HG03103 (cell line): ENCODE measurements at regions not wholly inside any gene's neighbourhood (a gene's known extent, or its start where the extent isn't known, plus 50 kb on each side); places are given as distances from the start of the nearest gene placed in this dataset.
A peak's percentile ranks its signal among the peaks of the same experiment; 100 is the strongest.

ENCODE experiments used
- ATAC-seq: cut with Tn5 transposase; IDR thresholded peaks from one replicate; pipeline ENCODE4 v1.9.1; 2021; ENCODE audit warnings: low read depth; ENCODE audit not compliant: unreplicated experiment

DNA sequence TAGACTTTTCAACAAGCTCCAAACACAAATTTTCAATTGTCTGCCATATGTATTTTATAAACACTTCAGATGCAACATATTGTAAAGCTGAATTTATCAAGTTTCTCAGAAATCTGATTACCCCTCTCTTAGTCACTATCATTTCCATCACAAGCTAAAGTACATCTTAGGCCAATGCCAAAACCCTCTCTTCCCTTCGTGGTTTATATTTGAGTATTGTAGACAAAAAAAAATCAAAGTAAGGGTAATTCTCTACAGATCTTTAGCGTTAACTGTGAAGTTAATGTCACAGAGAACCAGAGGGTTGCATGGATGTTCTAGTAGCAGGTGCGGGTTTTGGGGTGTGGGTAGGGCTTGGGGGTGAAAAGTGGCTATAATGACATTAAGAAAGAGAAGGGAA, 387.7 kb upstream of the PTGER4 start:
- ATAC-seq = no peak

DNA sequence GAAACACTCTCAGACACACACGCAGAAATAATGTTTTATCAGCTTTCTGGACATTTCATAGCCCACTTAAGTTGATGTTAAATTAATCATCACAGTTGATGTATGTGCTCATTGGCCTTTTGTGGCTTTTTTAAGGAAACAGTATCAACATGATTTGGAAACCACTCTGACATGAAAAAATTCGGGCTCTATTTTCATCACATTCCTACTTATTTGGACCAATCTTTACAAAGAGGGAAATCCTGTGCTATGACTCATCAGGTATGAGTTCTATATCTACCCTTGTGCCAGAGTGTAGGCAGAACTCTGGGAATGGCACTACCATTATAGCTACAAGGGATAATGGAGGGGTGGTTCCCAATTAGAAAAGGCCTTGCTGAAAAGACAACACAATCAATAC, 388.4 kb upstream of the PTGER4 start:
- ATAC-seq = no peak

DNA sequence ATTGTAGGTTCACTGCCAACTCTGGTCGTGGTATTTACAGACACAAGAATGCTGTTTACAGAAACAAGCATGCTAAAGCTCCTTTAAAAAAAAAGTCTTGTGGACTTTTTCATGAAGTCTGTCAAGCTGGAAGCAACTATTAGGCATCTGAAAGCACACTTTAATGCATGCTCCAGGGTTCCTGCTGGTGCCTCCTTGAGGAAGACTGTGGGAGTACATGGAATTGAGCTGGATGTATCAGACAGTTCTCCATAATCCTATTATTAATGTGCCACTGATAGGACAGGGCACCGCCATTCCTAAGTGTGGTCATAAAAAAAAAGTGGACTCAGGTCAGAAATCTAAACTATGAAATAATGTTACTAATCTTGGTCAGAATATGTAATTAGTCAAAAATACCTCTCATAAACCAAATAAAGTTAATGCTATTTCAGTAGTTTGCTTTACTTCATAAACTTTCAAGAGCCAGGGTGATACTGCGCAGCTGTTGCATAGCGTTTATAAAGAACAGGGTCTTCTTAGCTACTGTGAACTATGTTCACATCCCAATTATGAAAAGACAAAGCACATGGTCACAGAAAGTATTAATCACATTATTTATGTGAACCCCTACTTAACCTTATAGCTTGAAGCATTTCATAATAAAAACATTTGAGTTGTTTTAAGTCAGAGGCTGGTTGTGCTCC, 390.8 kb upstream of the PTGER4 start:
- ATAC-seq = no peak

DNA sequence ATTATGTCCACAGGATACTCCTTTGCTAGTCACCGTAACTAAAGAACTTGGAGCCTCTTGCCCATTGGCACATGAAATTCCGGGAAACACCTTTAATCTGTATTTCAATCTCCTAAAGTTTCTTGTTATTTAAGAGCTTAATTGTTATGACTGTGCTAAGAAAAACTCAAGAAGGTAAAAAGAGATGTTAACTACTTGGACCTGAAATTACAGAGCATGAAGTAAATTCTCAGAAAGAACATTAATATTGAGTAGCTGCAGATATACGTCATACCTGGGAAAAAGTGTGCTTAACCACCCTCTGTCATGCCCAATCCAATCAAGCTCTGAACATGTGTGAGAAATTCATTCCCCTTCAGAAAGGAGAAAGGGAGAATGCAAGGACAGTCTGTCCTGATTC, 394.9 kb upstream of the PTGER4 start:
- no peak for ATAC-seq

DNA sequence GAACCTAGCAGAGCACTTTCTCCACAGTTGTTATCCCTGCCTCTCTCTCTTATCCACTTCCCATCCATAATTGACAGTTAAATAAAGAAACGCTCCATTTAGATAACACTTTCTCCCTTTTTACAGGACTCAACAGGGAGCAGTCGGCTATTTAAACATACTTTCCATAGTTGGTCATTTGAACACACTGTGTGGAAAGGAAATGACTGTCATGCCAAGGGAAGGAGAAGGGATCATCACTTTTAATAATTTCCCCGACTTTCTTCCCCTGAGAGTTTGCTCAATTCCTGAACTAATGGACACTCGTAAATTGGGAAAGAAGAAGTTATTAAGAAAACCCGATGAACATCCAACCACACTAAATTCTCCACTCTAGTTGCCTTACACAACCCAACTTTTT, 400.8 kb upstream of the PTGER4 start:
- ATAC-seq = no peak

DNA sequence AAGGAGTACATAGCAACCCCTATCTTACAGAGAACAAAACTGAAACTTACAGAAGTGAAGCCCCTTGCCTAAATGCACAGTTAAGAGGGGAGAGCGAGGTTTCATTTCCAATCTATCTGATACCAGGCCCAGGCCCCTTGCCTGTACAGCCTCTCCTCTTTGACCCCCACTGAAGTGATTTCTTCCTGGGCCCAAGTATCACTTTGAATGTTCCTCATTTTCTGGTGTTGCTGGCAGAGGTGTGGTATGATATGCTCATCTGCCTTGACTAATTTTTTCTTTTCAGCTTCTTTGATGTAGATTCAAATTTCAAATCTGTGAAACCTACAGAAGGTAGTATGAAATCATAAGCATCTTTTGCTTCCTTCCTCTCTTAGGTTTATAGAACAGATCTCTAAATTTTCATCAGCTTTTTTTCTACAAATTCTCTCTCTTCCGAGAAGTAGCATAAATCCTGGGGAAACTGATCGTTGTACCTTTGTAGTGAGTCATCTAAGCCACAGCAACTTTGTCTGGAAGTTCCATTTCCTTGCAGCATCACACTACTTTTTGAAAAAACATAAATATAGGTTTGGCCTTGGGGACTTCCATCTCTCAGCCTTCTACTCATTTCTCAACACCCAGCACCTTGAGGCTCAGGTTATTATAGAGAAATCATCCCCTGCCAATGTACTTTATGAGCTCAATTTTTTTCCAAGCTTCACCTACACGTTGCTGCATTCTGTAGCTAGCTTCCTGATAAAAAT, 402.4 kb upstream of the PTGER4 start:
- ATAC-seq = peak; percentile 63

DNA sequence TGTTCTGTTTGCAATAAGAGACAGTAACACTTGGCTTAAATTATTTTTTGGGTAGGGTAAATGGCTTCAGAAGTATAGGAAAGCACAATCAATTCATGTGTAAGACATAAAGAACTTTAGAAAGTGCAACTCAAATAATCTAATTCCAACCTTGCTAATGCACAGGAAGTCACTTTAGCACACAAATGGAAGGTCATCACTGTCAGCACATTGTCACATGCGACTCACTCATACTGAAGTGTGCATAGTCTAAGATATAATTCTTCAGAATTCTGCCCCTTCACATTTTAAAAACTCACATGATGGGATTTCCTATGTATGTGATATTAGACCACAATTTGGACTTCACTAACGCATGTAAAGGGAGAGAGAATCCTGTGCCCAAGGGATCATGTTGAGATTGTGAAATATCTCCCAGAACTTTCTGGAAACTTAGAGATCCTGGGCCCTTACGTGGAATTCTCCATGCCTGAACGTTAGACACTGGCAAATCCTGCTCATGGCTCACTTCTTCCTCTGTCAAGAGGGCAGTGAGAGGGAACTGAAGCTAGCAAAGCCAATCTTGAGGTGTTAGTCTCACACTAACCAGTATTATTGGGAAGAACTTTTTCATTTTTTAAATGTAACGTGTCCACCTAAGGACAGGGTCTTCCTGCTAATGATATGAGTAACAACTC, 403.2 kb upstream of the PTGER4 start:
- ATAC-seq = peak; percentile 17

DNA sequence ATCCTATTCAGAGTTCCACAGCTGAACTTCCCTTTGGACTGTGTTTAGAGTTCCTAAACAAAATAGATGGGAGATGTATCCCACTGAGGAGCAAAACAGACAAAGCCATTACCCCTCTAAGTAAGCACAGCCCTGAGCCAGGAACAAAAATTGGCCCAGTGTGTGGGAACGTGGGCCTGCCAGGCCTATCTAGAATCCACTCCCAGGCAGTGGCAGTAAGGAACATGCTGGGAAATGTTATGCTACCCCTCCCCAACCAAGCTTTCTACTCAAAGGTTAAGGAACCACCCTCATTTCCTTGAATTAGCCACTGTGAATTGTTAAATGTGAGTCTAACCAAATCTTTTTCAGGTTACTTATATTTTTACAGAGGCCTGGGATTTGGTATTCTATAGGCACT, 405.1 kb upstream of the PTGER4 start:
- ATAC-seq = no peak

DNA sequence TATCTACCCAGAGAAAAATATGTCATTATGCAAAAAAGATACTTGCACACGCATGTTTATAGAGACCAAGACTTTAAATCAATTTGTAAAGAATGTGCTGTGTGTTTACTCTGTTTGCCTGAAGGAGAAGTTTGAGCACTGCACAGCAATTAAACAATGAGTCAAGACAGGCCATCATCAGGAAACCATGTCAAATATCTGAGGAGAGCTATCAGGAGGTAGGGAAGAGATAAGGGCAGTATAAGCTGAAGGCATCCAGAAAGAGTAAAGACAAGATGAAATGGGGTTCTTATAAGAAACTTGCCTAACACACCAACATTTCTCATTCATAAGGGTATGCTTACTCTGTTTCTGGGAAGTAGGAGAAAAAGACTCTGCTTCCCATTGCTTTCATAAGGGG, 405.8 kb upstream of the PTGER4 start:
- no peak for ATAC-seq

DNA sequence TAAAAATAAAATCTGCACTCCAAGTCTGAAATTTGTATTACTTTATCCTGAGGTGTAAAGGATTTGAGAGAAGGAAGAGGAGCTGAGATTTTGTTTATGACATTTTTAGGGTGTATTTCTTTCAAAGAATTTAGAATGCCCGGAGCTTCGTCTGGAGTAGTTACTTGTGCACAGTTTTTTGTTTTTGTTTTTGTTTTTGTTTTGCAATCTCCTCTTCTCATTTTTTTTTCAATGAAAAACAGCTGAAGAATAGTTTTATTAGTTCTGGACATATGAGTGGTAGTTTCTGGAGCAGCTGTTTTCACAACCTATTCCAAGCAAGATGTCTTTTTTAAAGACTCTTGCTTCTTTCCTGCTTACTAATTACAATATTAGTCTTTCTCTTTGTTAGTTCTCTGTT, 408.2 kb upstream of the PTGER4 start:
- ATAC-seq = no peak

DNA sequence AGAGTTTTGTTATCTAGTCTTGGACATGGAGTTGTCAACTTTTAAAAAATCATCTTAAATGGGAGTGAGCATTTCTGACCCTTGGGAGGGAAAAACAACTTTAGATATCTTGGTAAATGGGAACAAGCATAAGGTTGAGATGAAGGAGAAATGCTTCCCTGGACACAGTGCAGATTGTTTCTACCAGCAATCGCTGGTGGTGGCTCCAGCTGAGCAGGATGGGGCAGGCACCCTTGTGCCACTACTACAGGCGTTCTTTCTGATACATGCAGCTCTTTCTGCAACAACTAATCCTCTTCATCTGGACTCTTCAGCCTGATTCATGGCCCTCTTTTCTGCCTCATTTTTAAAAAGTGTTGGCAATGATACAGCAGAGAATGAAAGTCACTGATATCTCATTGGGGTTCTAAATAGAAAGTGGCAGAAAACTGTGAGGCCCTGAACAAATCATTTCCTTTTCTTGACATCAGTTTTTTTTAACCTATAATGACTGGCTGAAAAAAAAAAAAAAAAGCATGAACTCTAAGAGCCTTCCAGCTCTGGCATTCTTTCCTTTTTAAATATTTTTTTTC, 409.4 kb upstream of the PTGER4 start:
- no peak for ATAC-seq

DNA sequence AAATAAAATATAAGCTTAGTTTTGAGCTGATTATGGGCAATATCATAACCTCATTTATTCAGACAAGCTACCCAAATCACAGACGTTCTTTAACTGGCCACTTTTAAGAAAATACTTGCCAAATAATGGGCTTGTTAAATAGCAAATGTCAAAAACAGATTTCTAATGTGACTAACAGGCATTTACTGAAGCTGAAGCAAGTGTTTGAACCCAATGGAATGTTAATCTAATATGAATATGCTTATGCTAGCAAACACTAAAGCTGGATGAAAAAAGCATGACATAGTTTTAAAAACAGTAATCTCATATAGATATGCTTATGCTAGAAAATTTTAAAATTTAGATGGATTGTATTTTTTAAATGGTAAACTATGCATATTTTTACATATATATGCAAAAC, 411.6 kb upstream of the PTGER4 start:
- no peak for ATAC-seq

DNA sequence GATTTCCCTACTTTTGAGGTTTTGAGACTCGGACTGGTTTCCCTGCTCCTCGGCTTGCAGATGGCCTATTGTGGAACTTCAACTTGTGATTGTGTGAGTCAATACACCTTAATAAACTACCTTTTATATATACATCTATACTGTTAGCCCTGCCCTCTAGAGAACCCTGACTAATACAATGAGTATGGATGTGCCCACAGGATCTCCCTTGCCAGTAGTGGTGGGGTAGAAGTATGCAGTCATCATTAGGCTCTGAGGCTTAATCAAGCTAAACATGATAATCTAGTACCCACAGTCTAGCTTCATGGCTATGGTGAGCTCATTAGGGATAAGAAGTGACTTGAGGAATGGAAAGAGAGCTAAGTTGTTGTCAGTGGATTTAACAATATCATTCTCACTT, 412.8 kb upstream of the PTGER4 start:
- no peak for ATAC-seq

DNA sequence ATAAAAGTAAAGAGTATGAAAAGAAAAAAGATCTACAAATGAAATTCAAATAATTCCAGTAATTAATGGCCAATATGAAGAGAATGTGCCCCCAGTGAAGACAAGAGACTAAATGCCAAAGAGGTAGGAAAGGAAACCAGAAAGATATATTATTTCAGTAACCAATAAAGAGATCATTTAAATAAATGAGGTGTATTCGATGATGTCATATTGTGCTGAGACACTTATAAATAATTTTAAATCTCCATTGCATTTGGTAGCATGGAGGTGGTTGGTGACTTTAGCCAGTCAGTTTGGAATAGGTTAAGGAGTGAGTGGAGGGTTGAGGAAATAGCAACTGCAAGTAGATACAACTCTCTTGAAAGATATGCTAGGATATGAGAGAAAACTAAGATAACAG, 417.7 kb upstream of the PTGER4 start:
- ATAC-seq = no peak

DNA sequence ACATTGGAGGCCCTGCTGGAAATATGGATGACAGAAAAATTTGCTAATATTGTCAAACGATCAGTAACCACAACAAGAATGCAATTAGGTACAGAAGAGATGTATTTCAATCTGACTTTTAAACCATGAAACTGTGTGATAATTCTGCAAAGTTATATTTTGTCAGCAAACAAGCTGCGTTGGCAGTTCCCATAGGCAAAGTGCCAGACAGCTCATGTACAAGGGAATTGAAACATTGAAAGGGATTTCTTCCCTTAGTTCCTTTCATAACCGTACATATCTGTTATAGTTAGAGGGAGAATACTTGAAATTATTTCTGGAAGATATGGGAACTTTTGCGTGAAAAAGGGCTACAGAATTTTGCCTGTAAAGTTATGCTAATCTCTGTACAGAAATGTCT, 419.4 kb upstream of the PTGER4 start:
- ATAC-seq = no peak

DNA sequence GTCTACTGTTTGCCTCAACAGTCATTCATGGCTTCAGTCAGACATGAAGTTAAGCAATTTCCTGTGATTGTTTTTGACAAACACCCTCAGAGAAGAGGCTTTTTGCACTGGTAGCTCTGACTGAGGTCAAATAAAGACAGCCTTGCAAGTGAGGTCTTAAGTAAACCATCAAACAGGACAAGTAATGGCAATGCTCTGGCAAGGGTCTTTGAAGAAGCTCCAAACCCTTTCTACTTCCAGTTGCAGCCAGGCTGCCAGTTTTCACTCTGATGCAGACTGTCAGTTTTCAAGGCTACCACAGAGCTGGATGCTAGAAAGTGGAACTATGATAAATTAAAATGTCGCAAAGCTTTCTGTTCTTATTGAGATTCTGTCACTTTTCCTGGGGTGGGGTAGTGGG, 421.5 kb upstream of the PTGER4 start:
- no peak for ATAC-seq

DNA sequence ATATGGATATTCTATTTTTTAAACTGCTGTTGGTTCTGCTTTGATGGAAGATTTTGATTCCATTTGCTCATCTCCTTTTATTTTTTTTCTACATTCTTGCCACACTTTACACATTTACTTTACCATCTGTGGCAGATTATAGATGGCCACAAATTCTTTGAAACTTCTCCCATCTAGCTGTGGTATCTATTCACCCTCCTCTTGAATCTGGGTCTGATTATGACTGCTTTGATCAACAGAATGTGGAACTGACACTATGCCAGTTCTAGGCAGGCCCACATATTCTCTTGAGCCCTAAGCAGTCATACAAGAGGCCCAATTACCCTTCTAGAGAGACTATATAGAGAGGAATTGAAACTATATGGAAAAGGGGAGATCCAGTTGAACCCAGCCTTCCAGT, 439.0 kb upstream of the PTGER4 start:
- ATAC-seq = no peak

DNA sequence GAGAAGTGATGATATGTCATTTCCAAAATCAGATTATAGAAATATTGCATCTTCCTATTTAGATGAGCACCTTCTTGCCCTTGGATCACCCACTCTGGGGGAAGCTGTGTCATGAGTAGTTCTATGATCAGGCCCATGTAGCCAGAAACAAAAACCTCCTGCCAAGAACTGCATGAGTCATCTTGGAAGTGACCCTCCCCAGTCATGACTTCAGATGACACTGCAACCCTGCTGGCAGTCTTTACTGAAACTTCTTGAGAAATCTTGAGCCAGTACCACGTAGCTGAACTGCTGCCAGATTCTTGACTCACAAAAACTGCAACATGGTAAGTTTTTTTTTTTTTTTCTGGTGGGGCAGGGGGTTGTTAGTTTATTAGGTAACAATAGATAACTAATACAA, 439.6 kb upstream of the PTGER4 start:
- no peak for ATAC-seq

DNA sequence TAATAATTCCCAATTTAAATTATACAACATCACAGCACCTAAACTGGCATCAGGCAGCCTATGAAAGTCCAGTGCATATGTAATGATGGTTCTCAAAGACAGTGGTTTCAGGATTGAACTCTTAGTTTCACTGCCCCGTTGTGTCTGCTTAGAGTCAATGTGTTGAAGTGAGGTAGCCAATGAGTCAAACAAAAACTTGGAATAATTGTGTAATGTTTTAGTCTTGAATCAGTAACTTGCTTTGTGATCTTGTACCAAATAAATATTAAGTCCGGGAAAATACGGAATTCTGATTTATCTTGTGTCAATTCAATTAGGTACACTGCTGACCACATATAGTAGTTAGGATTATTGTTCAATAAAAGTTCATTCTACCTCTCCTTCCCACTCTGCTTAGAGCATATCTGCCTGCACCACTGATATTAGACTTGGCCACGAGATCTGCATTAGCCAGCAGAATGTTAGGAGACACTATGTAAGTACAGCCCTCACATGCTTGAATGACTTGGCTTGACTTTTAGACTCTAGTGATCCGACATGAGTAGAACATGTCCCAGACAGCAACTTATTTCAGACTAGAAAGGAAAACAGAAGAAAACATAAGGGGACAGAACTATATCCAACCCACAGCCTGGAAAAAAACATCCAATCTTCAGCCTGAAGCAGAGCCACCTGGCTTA, 441.5 kb upstream of the PTGER4 start:
- ATAC-seq = no peak

DNA sequence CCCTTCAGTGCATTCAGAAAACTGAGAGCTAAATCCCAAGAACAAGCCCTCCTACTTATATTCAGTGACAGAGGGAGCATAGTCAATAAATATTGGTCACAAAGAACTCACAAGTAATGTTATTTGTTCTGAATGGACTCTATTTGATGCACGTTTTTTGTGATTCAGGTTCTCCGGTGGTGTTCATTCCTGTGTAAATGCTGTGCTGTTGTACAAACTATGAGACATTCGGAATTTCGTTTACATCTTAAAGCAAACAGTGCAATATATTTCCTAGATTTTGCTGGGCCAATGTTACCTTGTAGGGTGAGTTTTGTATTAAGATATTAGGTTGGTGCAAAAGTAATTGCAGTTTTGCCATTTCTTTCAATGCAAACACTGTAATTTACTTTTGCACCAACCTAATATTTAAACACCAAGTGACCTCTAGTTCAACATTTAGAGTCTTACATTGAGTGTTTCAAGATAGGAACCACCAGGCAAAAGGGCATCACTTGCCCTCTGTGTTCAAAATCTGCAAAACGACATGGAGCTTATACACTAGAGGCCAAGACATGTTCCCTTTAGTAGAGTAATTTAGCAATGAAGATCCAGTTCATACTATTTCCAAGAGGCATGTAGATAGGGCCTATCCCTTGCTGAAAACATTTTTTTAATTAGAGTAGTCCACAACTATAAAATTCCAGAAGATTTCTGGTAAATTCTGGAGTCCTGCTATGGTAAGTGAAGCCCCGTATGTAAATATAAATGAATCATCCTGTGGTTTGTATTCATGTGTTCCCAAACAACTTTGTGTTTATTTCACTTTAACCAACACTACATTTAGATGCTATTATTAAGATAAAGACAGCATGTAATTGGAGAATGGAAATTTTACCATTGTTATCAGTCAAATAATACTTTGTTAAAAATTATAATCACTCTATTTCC, 444.0 kb upstream of the PTGER4 start:
- no peak for ATAC-seq
